Adipose tissue (tissue), 3 donors: ENCODE measurements at regions not wholly inside any gene's neighbourhood (a gene's known extent, or its start where the extent isn't known, plus 50 kb on each side); places are given as distances from the start of the nearest gene placed in this dataset.

Experiments used
- H3K27ac ChIP-seq: one replicate; pipeline ENCODE4 v1.5.1; 2013; ENCODE audit warnings: low read depth, low read length
- WGBS, 3 donors: extraction: QIAGEN DNeasy Blood & Tissue Kit; methylation state at CpG; one replicate each; pipeline ENCODE4 v1.1.7; 2013; 5-methylcytosine and 5-hydroxymethylcytosine counted together
- donor health status: healthy with polysubstance abuse.
- donor health status: Bipolar disorder and iron deficiency.
- donor health status: healthy.

DNA sequence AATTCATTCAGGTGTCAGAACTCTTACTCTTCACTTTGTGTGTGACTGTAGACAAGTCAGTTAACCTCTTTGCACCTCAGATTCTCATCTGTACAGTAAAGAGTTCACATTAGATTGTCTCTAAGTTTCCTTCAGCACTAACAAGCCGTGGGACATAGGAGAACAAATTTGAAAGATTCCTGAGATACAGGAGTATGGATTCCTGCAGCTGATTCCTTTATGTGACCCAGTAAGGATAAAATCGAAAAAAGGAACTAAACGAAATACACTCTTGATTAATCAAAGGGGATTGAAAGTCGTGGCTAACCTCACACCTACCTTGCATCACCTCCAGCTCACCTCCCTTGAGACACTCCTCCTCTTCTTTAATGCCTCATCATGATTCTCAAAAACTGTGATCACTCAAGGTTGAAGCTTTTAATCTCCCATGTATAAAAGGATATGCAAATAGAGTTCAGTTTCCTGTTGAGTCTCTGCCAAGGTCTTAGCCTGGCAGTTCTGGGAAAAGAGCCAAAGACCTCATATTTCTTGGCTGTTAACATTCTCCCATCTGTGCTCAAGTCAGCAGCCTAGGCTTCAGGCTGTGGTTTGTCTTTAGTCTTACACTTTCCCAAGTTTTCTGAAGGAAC, 156.6 kb downstream of the DAD1 start:
- no peak overlapping the region for H3K27ac ChIP-seq
- 4 to 17% (median 15%) methylated on average over 4 of the region's 4 CpGs for WGBS, 3 donors

- no peak overlapping the region for H3K27ac ChIP-seq
Observed at GRCh38 chr14:22429546-22430294, 159.3 kb downstream of the DAD1 start.

DNA sequence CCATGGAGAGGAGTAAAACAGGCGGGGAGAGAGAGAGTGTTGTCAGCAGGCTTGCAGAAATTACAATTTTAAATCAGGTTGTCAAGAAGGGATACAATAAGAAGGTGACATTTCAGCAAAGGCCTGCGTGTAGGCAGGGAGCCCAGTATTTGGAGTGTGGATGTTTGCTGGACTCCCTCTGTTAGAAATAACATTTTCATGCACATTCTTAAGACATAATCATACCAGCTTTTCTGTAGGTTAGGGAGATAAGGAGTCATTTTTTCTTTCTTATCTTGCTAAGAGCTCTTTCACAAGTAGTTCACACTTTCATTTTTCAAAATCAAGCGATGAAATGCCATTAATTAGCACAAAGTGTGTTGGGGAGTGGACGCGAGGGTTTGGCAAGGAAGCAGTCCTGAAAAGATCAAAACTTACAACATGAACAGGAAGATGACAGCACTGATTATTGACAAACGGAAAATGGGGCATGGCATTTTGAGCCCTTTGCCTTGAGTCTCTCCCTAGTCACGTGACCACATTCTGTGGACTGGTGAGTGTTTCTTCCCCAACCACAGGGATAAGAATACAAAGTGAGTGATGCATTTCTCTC, 160.2 kb downstream of the DAD1 start:
- 26 to 51% (median 27%) methylated on average over 7 of the region's 7 CpGs for WGBS, 3 donors
- no peak overlapping the region for H3K27ac ChIP-seq

More at GRCh38 chr14:22429546-22430294, 159.3 kb downstream of the DAD1 start:
- WGBS, 3 donors, result 61 to 71% (median 62%) methylated on average over 7 of the region's 7 CpGs

GRCh38 chr14:22427771-22428231, 161.2 kb downstream of the DAD1 start:
- 17 to 48% (median 29%) methylated on average over 9 of the region's 9 CpGs for WGBS, 3 donors
- no peak overlapping the region for H3K27ac ChIP-seq

DNA sequence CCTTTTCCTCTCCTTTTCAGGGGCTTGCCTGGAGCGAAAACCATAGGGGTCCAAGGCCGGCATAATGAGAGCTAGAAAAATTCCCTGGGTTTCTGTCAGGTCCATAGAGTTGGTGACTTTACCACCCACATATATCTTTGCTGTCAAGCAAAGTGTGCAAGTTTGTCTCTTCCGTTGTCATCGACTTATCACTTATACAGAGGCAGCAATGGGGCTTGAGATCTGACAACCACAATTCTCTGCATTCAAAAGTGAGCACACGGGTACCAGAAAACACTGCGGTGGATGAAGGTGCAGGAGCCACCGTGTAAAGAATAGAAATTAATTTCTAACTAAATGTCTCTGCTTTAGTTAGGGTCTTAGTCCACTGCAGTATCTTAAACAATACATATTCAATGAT, 162.3 kb downstream of the DAD1 start:
- H3K27ac ChIP-seq, result no peak overlapping the region
- 70 to 90% (median 76%) methylated on average over 7 of the region's 7 CpGs for WGBS, 3 donors

DNA sequence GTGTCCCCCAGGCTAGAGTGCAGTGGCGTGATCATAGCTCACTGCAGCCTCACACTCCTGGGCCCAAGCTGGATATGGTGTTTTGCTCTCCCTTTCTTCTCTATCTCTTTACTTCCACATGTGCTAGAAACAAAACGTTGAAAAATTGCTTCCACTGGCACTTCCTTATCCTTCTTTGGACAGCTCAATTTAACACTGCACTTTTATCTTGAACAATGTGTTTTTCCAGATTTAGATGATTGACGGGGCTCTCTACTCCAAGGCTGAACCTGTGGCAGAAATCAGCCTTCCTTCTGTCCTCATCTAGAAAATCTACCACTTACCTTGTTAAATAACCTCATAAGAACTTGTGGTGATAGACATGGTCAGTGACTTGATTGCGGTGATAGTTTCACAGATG, 165.1 kb downstream of the DAD1 start:
- 59 to 67% (median 61%) methylated on average over 4 of the region's 4 CpGs for WGBS, 3 donors
- H3K27ac ChIP-seq, result no peak overlapping the region

DNA sequence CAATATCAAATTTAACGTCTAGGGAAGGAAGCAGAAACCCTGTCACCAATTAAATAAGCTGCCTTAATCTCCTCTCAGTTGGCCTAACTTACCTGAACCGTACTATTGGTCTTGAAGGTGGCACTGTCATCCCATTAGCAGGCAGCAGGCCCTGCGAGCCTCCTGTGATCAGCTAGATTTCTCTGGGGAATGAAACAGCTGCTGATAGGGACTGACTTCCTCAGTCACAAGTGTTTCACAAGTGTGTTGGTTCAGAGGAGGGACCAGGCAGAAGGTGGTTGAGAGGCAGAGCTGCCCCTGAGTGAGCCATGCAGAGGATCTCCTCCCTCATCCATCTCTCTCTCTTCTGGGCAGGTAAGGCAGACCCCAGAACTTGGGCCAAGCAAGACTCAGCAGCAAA, 166.8 kb downstream of the DAD1 start:
- WGBS, 3 donors, result 39 to 58% (median 58%) methylated on average over 3 of the region's 3 CpGs
- H3K27ac ChIP-seq, result no peak overlapping the region

DNA sequence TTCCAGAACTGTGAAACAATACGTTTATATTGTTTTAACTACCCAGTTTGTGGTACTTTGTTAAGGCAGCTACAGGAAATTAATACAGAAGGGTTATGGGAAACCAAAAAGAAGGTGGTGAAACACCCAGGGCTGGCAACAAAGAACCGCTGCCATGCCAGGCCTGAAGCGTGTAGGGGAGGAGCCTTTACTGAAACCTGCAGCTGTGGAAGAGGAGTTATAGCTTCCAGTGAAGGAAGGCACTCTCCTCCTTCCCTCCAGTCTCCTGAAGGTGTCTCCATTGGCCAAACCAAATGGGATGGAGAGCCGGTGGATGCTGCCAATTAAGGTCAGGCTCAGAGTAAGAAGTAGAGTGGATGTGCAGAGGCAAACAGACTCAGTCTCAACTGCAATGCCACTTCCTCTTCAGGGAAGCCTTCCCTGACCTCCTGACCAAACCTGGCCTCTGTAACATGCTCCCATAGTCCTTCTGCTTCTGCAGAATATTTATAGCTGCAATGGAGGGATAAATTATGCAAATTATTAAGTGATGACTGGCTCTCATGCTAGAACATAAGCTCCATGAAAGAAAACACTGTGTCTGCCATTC, 168.3 kb downstream of the DAD1 start:
- no peak overlapping the region for H3K27ac ChIP-seq
- WGBS, 3 donors, result 53 to 94% (median 54%) methylated on average over 4 of the region's 4 CpGs

DNA sequence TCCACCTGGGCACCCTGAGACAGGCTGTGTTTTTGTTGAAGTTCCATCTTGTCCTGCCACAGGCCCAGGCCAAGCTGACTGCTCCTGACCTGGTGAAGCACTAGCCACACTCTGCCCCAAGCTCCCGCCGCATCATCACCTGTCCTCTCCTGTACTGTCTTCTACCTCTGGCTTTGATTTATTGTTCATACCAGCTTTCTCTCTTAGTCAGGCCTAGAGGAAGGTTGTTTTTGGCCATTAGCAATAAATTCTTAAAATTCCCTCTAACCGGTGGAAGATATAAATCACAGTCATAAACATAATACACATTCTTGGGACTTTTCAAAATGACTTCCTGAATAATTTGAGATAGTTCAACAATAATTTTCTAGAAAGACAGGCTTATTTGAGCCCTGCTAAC, 169.4 kb downstream of the DAD1 start:
- WGBS, 3 donors, result 72 to 78% (median 72%) methylated on average over 3 of the region's 3 CpGs
- H3K27ac ChIP-seq, result no peak overlapping the region

DNA sequence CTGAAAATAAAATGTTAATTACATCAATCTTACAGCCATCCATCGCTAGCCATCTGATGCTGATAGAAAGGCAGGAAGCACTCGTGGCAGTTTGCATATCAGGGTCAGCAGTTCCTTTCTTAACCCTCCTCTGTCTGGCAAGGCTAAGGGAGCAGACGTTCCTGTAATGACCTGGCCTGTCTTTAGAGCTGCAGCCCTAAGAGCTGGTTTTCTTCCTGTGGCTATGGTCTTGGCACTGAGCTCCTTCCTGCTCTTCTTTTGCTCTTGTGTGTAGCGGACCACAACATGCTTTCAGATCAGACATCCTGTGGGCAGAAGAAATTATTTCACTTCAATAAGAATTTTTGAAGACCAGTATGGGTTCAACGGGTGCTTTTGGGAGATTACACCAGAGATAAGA, 170.4 kb downstream of the DAD1 start:
- H3K27ac ChIP-seq, result no peak overlapping the region
- WGBS, 3 donors, result 27 to 62% (median 28%) methylated on average over 5 of the region's 5 CpGs

DNA sequence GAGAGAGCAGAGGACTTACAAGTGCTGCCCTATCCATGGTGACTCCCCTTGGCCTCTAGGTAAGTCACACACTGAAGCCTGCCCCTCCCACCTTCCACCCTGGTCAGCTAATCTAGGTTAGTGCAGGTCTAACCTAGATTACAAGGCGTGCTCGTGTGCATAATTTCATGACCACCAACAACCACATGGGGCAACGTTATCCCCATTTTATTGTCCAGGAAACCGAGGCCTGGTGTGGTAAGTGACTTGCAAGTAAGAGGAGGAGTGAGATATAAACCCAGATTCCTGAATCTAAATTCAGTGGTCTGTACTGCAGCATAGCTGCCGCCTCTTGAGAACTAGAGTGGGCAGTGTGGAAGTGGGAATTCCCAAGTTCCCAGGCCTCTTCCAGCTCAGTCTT, 171.1 kb downstream of the DAD1 start:
- no peak overlapping the region for H3K27ac ChIP-seq
- WGBS, 3 donors, result 68 to 87% (median 71%) methylated on average over 5 of the region's 5 CpGs

DNA sequence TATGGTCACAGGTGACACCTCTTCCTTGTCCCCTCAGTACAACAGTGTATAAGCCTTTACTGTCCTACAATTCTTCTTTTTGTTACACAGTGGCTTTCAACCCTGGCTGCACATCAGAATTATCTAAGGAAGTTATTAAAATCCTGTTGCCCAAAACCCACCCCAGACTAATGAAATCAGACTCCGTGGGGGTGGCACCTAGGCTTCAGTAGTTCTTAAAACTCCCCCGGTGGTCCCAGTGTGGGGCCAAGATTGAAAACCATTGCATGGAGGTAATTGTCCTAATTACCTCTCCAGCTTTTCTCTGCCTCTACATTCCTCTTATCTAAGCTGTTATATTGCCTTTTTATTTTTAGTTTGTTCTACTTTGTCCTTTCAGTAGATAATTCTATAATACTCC, 172.8 kb downstream of the DAD1 start:
- no peak overlapping the region for H3K27ac ChIP-seq
- 72 to 75% (median 72%) methylated on average over 2 of the region's 2 CpGs for WGBS, 3 donors

DNA sequence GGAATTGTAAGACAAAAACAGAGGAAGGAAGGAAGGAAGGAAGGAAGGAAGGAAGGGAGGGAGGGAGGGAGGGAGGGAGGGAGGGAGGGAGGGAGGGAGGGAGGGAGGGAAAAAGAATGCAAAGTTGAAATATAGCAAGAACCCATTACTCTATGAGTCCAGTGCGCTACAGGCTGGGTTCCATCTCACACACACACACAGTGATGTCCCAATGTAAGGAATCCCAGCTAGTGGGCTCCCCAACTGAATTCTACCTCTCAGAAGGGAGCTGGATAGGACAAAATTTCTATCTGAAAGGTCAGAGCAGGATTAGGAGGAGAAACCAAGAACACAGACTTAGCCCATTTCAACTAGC, 173.4 kb downstream of the DAD1 start:
- 95 to 100% (median 100%) methylated on average over 1 of the region's 1 CpG for WGBS, 3 donors
- no peak overlapping the region for H3K27ac ChIP-seq

DNA sequence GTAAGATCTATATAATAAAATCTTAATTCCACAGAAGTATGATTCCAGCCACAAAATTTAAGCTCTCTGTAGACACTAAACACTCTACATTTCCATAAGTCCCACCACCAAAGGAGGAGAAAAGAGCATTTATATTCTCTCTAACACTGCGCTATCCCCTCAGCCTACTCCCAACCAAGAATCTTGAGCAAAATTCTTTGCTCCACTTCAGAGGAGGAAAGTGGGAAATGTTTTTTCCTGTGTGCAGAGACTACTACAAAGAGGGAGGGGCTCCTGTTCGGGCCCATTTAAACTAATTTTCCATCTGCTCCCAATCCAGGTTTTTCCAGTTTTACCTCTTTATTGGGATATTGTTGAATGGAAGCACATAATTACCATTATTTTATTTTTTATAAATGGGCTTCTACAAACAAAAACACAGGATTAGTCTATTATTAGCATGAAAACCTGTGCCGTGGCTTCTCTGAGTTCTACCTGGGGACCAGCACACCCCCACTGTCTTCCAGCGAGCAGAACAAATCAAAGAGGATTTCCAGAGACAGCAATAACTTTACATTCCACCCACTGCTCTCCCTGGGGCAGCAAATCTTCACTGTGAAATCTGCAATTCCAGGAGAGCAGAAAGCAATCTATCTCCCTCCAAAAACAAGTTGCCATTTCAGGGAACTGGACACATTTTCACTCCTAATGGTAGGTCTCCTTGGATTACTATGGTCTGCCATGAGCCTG, 174.0 kb downstream of the DAD1 start:
- no peak overlapping the region for H3K27ac ChIP-seq
- WGBS, 3 donors, result 78 to 83% (median 81%) methylated on average over 4 of the region's 4 CpGs

- 82 to 87% (median 82%) methylated on average over 5 of the region's 5 CpGs for WGBS, 3 donors
- H3K27ac ChIP-seq, result no peak overlapping the region
Observed at GRCh38 chr14:22412926-22413411, 176.1 kb downstream of the DAD1 start.

- H3K27ac ChIP-seq, result no peak overlapping the region
- WGBS, 3 donors, result 81 to 86% (median 84%) methylated on average over 5 of the region's 5 CpGs
Observed at GRCh38 chr14:22411398-22412055, 177.5 kb downstream of the DAD1 start.

DNA sequence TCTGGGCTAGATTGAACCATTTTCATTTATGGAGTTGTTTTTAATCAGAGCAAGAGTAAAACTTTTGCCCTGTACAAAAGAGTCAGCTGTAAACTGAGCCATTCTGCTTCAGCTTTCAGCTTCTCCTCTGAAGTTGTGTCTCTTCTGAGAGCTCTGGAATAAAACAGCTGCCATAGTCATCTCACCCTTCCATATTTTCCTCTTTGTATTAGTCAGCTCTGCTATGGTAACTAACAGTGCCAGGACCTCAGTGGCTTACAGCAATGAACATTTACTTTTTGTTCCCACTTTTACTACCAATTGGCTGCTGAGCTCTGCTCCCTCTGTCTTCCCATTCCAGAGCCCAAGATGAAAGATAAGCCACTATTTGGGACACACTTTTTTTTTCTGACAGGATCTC, 178.5 kb downstream of the DAD1 start:
- no peak overlapping the region for H3K27ac ChIP-seq

DNA sequence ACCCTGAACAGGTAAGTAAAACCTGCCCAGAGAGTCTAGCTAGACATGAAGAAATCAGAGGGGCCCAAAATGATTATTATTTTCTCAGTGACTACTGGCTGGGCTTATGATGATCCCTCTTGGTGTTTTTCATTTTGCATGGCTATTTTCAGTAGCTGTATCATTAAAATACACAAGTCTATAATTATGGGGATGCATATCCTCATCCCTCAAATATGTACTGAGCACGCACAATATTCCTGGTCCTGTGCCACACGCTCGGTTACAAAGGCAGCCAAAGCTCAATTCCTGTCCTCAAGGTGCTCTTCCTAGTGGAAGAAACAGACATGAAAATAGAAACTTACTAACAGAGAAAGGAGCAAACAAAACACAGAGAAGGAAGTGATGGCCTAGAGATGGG, 180.0 kb downstream of the DAD1 start:
- WGBS, 3 donors, result 76 to 85% (median 81%) methylated on average over 3 of the region's 3 CpGs
- H3K27ac ChIP-seq, result no peak overlapping the region
